GM18870 (cell line): ENCODE measurements at regions not wholly inside any gene's neighbourhood (a gene's known extent, or its start where the extent isn't known, plus 50 kb on each side); places are given as distances from the start of the nearest gene placed in this dataset.

Experiments
- ATAC-seq: cut with Tn5 transposase; IDR thresholded peaks from one replicate; pipeline ENCODE4 v1.9.1; 2021; ENCODE audit warnings: moderate library complexity; ENCODE audit not compliant: unreplicated experiment

GRCh38 chr4:89371614-89372013, 64.0 kb upstream of the GPRIN3 start:
- no peak for ATAC-seq

GRCh38 chr4:89369581-89369980, 62.0 kb upstream of the GPRIN3 start:
- ATAC-seq = no peak

- ATAC-seq = no peak
These were observed 61.3 kb upstream of the GPRIN3 start for GRCh38 chr4:89368861-89369260.

- ATAC-seq = no peak
These were observed 58.2 kb upstream of the GPRIN3 start for GRCh38 chr4:89365776-89366175.

- ATAC-seq = no peak
These were observed 57.8 kb upstream of the GPRIN3 start for GRCh38 chr4:89365375-89365774.

- no peak for ATAC-seq
These were observed 56.9 kb upstream of the GPRIN3 start for GRCh38 chr4:89364541-89364940.

GRCh38 chr4:89363786-89364185, 56.2 kb upstream of the GPRIN3 start:
- ATAC-seq = no peak

- no peak for ATAC-seq
These were observed 51.5 kb upstream of the GPRIN3 start for GRCh38 chr4:89358935-89359638.

GRCh38 chr4:89357787-89358186, 50.2 kb upstream of the GPRIN3 start:
- ATAC-seq = no peak
